Fibroblast of peridontal ligament (primary cell): ENCODE measurements at regions not wholly inside any gene's neighbourhood (a gene's known extent, or its start where the extent isn't known, plus 50 kb on each side); places are given as distances from the start of the nearest gene placed in this dataset.

ENCODE experiments used
- DNase-seq: peaks from one replicate; pipeline ENCODE4 v3.0.0-alpha.2; 2010; ENCODE audit errors: extremely low read depth

- DNase-seq, result no peak
Observed at GRCh38 chr16:76900285-76901263, 290.4 kb upstream of the MON1B start.

- DNase-seq, result no peak
Observed at GRCh38 chr16:76906552-76906951, 284.4 kb upstream of the MON1B start.

- DNase-seq, result peak; percentile 97
Observed at GRCh38 chr16:76910931-76911330, 280.1 kb upstream of the MON1B start.

- DNase-seq, result peak; percentile 30
Observed at GRCh38 chr16:76913046-76913445, 277.9 kb upstream of the MON1B start.

GRCh38 chr16:76926042-76926441 is 264.9 kb upstream of the MON1B start:
- no peak for DNase-seq

- DNase-seq, result no peak
Observed at GRCh38 chr16:76926595-76926994, 264.4 kb upstream of the MON1B start.

- peak; percentile 86 for DNase-seq
Observed at GRCh38 chr16:76931186-76931585, 259.8 kb upstream of the MON1B start.

GRCh38 chr16:76932541-76933211 is 258.3 kb upstream of the MON1B start:
- peak; percentile 69 for DNase-seq

GRCh38 chr16:76940251-76940650 is 250.7 kb upstream of the MON1B start:
- no peak for DNase-seq

GRCh38 chr16:76941113-76941512 is 249.9 kb upstream of the MON1B start:
- DNase-seq, result peak; percentile 66

GRCh38 chr16:76942089-76942488 is 248.9 kb upstream of the MON1B start:
- no peak for DNase-seq

GRCh38 chr16:76943921-76944320 is 247.1 kb upstream of the MON1B start:
- peak; percentile 46 for DNase-seq

GRCh38 chr16:76946879-76947278 is 244.1 kb upstream of the MON1B start:
- DNase-seq, result peak; percentile 91

- DNase-seq, result peak; percentile 75
Observed at GRCh38 chr16:76947749-76948148, 243.2 kb upstream of the MON1B start.

- DNase-seq, result no peak
Observed at GRCh38 chr16:76955629-76956028, 235.4 kb upstream of the MON1B start.

- no peak for DNase-seq
Observed at GRCh38 chr16:76956394-76956793, 234.6 kb upstream of the MON1B start.

GRCh38 chr16:76956841-76957240 is 234.1 kb upstream of the MON1B start:
- DNase-seq, result no peak

- no peak for DNase-seq
Observed at GRCh38 chr16:76959166-76959565, 231.8 kb upstream of the MON1B start.

- DNase-seq, result no peak
Observed at GRCh38 chr16:76963614-76964315, 227.2 kb upstream of the MON1B start.

GRCh38 chr16:76964464-76965154 is 226.4 kb upstream of the MON1B start:
- no peak for DNase-seq

GRCh38 chr16:76970087-76970744 is 220.8 kb upstream of the MON1B start:
- DNase-seq, result peak; percentile 30
